ENCODE measurements at regions not wholly inside any gene's neighbourhood (a gene's known extent, or its start where the extent isn't known, plus 50 kb on each side); places are given as distances from the start of the nearest gene placed in this dataset.
"Not testable (repeated sequence)": the region's sequence is repeated elsewhere in the genome, so short reads cannot be mapped to it uniquely, and the experiment has no call there.

DNA sequence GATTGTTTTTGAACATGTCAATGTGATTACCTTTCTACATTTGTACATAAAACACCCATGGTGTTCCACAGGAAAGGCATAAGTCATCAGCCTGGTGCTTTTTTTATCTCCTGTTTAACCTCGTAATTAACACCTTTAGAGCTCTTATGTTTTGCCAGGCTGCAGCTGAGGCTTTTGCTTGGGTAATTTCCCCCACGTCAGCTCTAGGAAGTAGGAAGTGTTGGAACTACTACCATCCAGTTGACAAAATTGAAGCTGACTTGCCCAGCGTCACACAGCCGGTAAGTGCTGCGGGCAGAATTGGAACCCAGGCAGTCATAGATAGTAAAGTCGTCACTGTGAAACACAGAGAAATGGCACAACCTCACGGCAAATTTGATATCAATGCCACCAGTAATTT, 86.6 kb upstream of the BMP2 start:
- no peak for DNase-seq

DNA sequence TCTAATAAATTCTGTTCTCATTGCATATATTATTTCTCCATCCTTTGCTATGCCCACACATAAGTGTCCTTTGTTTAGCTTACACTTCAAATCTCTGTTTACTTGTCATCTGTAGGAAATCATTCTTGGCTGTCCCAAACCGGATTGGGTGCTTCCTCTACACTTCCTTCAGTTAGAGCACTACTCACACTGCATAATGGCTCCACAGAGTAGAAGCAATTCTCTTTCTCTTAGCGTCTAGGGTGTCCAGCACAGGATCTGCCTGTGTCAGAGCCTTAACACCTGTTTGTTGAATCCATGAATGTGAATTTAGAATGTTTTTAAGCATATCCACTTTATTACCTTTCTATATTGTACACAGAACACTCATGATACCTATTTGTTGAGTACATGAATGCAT, 87.0 kb upstream of the BMP2 start:
- Histone ChIP-seq H3K27ac (no peak overlapping the region), H3K4me3 (no peak overlapping the region), H3K9me3 (replicated peaks) (no peaks in the 10 kb centered on the region), H3K4me1 (no peaks in the 10 kb centered on the region), H3K27me3 (no peaks in the 10 kb centered on the region), H3K36me3 (no peaks in the 10 kb centered on the region)
- no peak for DNase-seq

More for the DNA sequence above, 86.6 kb upstream of the BMP2 start:
- H3K4me1 ChIP-seq: no peaks in the 10 kb centered on the region
- no peaks in the 10 kb centered on the region for H3K27me3 ChIP-seq
- no peak overlapping the region for H3K4me3 ChIP-seq
- H3K9me3 ChIP-seq (replicated peaks): no peaks in the 10 kb centered on the region
- H3K36me3 ChIP-seq: no peaks in the 10 kb centered on the region
- H3K27ac ChIP-seq: no peak overlapping the region

DNA sequence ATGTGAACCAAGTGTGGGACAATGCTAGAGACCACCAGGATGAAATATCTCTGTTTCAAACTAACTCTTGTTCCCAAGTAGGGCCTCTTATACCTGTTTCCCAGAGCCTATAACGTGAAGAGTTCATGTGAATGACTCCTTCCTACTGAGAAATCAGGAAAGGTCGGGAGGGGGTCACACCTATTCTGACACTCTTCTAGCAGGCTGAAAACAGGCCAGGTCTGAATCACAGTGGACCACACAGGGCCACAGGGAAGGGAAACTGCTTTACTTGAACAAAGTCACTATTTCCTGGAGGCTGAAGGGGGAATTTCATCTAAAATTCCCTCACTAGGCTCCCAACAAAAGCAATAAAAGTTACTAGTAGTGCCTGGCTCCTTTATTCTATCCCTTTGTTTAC, 88.4 kb upstream of the BMP2 start:
- H3K4me3 ChIP-seq: no peak overlapping the region
- H3K27me3 ChIP-seq: no peaks in the 10 kb centered on the region
- no peak overlapping the region for H3K27ac ChIP-seq
- H3K36me3 ChIP-seq: no peaks in the 10 kb centered on the region
- H3K9me3 ChIP-seq (replicated peaks): no peaks in the 10 kb centered on the region
- H3K4me1 ChIP-seq: no peaks in the 10 kb centered on the region
- no peak for DNase-seq

DNA sequence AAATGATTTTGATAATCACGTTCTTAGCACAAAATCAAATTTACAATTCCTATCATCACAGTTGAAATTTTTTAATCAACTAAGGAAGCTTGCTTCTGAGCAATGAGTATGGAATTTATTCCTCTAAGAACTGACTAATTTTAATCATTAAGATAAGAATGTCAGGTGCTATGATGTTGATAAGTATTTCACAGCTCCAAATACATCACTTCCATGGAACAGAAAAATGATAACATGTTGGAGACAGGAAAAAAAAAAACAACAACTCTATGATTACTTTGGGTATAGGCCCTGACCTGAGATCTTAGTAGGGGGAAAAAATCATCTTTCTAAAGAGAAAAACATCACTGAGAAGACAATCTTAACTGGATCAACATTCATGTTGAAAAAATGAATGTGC, 89.4 kb upstream of the BMP2 start:
- no peaks in the 10 kb centered on the region for H3K9me3 ChIP-seq (replicated peaks)
- no peak overlapping the region for H3K27ac ChIP-seq
- H3K4me3 ChIP-seq: no peak overlapping the region
- H3K36me3 ChIP-seq: no peaks in the 10 kb centered on the region
- H3K27me3 ChIP-seq: no peaks in the 10 kb centered on the region
- H3K4me1 ChIP-seq: no peaks in the 10 kb centered on the region
- DNase-seq: no peak

DNA sequence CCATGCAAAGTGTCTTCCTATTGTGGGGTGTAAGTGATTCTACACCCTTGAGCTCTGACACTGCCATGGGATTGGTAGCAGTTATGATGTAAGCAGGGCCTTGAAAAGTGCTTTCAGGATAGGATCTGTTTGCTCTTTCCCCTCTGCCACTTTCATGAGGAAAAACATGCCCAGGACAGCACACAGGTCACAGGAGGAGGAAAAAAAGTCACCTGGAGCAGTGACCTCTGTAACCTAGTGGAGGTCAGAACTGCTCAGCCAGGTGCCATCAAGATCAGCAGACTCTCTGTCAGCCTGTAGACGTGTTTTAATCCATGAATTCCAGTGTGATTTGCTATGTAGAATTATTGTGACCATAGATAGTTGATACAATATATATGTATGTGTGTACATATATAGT, 92.7 kb upstream of the BMP2 start:
- no peaks in the 10 kb centered on the region for H3K4me1 ChIP-seq
- no peak overlapping the region for H3K4me3 ChIP-seq
- no peaks in the 10 kb centered on the region for H3K27me3 ChIP-seq
- H3K27ac ChIP-seq: no peak overlapping the region
- H3K9me3 ChIP-seq (replicated peaks): no peaks in the 10 kb centered on the region
- no peaks in the 10 kb centered on the region for H3K36me3 ChIP-seq
- DNase-seq: no peak

DNA sequence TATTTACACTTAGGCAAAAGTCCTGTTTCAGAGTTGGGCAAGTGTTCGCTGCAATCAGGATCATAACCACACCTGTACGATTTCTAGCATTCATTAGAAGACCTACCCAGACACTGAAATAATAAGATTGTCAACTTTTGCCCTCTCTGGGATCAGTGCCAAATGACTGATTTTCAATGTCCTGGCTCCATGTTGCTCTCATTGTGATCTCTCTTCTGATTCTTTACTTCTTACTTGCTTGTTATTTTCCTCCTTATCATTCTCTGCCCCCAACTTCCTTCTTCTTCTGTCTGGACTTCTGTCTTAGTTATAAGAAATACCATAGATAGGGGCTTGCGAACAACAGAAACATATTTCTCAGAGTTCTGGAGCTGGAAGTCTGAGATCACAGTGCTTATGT, 94.4 kb upstream of the BMP2 start:
- Histone ChIP-seq H3K4me3 (no peak overlapping the region), H3K4me1 (no peaks in the 10 kb centered on the region), H3K9me3 (replicated peaks) (no peaks in the 10 kb centered on the region), H3K27me3 (no peaks in the 10 kb centered on the region), H3K27ac (no peak overlapping the region), H3K36me3 (no peaks in the 10 kb centered on the region)
- no peak for DNase-seq

DNA sequence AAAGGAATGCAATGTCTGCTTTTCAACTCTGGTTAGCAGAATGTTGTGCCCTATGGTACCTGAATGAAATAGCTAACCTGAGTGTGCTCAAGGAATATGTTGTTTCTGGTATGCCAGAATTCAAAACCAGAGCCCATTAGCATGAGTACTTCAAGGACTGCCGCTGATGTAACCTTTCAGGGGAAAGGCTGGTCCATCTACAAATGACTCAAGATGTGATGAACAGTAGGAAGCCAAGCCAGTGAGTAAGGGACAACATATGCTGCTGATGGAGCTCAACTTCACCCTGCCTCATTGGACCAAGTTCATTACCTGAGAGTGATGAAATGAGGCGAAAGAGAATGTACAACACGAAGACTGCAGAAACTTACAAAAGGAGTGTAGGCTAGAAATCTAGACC, 95.7 kb upstream of the BMP2 start:
- no peak overlapping the region for H3K27ac ChIP-seq
- no peak overlapping the region for H3K4me3 ChIP-seq
- H3K36me3 ChIP-seq: no peaks in the 10 kb centered on the region
- no peak for DNase-seq
- no peaks in the 10 kb centered on the region for H3K9me3 ChIP-seq (replicated peaks)
- H3K27me3 ChIP-seq: no peaks in the 10 kb centered on the region
- H3K4me1 ChIP-seq: no peaks in the 10 kb centered on the region

DNA sequence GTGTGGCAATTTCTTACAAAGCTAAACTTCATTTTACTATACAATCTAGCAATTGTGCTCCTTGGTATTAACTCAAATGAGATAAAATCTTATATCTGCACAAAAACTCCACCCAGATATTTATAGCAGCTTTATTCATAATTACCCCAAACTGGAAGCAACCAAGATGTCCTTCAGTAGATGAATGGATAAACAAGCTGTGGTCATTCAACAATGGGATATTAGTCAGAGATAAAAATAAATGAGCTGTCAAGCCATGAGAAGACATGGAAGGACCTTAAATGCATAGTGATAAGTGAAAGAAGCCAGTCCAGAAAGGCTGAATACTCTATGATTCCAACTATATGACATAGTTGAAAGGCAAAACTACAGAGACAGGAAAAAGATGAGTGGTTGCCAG, 98.9 kb upstream of the BMP2 start:
- Histone ChIP-seq H3K4me1 (peaks cover 9% of the 10 kb centered on the region), H3K27ac (no peak overlapping the region), H3K27me3 (no peaks in the 10 kb centered on the region), H3K36me3 (no peaks in the 10 kb centered on the region), H3K4me3 (no peak overlapping the region), H3K9me3 (replicated peaks) (no peaks in the 10 kb centered on the region)
- no peak for DNase-seq

DNA sequence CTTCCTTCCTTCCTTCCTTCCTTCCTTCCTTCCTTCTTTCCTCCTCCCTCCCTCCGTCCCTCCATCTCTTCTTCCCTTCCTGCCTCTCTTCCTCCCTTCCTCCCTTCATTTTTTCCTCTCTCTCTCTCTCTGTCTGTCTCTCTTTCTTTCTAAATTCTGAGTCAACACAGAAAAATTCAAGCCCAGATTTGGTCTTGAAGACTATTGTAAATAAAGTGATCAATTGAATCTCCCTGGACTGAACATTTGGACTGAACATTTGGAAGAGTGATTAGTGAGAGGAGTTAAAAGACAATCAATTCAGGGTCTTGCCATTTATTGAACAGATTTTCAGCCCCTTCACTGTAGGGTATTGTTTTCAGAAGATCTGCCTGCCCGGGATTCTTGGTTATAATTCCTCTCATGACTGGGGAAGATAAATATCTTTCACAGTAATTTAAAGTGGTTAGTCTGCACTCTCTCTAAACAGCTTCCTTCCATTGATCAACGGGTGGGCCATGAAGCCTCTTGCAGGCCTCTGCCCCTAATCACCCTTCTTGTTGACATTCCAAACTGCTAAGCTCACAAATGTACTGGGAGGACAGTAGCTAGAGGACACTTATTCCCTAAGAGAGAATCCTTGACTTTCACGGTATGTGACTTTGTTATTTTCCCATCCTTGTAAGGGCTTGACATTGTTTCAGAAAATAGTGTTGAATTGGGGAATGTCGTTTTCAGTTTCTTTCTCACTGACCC, 101.7 kb upstream of the BMP2 start:
- Histone ChIP-seq H3K9me3 (replicated peaks) (no peaks in the 10 kb centered on the region), H3K4me3 (no peak overlapping the region), H3K27ac (peak overlapping the region; percentile 19; the same call in 1 of the 2 replicates), H3K4me1 (peaks cover 17% of the 10 kb centered on the region), H3K36me3 (no peaks in the 10 kb centered on the region), H3K27me3 (no peaks in the 10 kb centered on the region)
- DNase-seq: peak in 1 of 2 experiments; percentile 11

DNA sequence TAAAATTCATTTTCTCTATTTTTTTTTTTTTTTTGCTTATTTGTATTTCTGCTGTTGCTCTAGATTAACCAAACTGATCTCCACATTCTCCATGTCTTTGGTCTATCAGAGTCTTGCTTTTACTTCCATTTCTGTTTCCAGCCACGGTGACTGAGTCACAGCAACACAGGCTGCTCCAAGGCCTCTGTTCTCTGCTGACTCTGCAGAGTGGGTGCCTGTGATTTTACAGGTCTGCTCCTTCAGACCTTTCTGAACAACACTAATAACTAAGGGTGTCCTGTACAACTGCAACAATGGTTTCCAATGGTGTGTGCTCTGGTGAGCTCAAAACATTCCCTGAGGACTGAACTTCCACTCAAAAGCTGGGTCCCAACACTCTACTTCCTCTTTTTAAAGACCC, 102.3 kb upstream of the BMP2 start:
- Histone ChIP-seq H3K36me3 (no peaks in the 10 kb centered on the region), H3K4me1 (peaks cover 17% of the 10 kb centered on the region), H3K4me3 (no peak overlapping the region), H3K27ac (no peak overlapping the region; the same call in 1 of the 2 replicates), H3K9me3 (replicated peaks) (no peaks in the 10 kb centered on the region), H3K27me3 (no peaks in the 10 kb centered on the region)
- DNase-seq: no peak

DNA sequence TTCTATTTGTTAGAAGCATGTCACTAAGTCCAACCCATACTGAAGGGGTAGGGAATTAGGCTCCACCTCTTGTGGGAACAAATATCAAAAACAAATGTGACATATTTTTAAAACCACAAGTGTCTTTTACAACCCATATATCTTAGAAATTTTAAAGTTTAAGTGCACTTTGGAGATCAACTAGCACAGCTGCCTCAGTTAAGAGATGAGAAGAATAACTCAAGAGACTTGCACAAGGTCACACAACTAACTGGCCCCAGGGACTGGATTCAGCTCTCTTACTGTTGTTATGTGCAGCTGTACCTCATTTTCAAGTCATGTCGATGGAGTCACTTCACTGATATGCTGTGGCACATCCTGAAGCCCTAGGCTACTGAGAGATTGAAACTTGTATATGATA, 102.9 kb upstream of the BMP2 start:
- Histone ChIP-seq H3K36me3 (no peaks in the 10 kb centered on the region), H3K4me1 (peaks cover 17% of the 10 kb centered on the region), H3K4me3 (no peak overlapping the region), H3K9me3 (replicated peaks) (no peaks in the 10 kb centered on the region), H3K27me3 (no peaks in the 10 kb centered on the region), H3K27ac (no peak overlapping the region)
- no peak for DNase-seq

DNA sequence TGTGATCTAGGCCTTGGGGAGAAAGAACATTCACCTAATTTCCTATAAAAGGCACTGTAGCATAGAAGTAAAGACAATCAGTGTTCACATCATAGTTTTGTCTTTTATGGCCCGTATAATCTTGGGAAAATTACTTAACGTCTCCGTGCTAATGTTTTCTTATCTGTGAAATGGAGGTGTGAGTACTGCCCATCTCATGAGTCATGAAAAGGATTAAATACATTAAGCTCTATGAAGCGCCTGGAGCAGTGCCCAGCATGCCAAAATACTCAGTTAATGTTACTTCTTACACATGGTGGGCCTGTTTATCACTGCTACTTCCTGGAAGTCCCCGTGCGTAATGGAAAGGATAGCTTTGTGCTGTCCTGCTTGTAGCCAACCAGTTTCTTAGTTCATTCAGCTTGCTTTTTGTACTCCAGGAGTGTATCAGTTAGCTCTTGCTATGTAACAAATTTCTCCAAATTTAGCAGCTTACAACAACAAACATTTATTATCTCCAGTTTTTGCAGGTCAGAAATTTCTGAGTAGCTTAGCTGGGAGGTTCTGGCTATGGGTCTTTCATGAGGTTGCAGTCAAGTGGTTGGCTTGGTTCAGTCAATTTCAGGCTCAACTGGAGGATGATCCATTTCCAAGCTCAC, 103.6 kb upstream of the BMP2 start:
- peak in 1 of 2 experiments; percentile 9 for DNase-seq
- Histone ChIP-seq H3K36me3 (no peaks in the 10 kb centered on the region), H3K27ac (no peak overlapping the region), H3K4me3 (no peak overlapping the region), H3K4me1 (peaks cover 17% of the 10 kb centered on the region), H3K27me3 (no peaks in the 10 kb centered on the region), H3K9me3 (replicated peaks) (no peaks in the 10 kb centered on the region)

DNA sequence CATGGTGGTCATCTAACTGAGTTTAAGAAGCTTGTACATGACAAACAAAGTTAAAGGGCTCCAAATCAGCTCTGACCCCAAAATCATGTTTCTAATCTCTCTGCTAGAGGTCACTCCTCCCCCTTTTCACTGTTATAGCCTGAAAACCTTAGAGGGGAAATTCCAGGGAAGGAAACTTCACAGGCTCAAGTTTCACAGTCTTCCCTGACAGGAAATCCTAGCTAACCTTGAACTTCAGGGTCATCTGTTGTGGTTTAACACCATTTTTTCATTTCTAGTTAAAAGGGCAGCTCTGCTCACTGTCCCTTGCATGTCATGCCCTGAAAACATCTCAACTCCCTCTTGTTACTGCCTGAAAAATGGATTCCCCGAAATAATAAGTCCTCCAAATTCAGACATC, 104.4 kb upstream of the BMP2 start:
- Histone ChIP-seq H3K4me3 (no peak overlapping the region), H3K27me3 (no peaks in the 10 kb centered on the region), H3K27ac (no peak overlapping the region), H3K9me3 (replicated peaks) (no peaks in the 10 kb centered on the region), H3K4me1 (peaks cover 17% of the 10 kb centered on the region), H3K36me3 (no peaks in the 10 kb centered on the region)
- peak; percentile 3 to 55 for DNase-seq

DNA sequence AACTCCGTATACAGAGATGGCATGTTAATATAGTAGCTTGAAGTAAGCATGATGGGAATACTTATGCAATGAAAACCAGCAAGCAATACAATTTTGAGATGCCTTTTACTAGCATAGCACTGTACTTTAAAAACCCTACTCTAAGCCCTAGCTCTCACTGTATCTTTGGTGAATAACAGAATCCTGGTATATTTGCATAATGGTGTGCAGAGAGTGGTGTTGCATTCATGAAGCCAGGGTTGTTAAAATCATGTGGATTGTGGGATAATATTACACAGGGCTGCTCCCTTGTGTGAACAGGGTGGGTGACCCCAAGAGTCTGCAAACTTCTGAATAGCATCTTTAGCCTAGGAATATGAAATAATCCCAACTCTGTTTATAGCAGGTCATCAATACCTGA, 105.2 kb upstream of the BMP2 start:
- no peak for DNase-seq
- Histone ChIP-seq H3K27me3 (no peaks in the 10 kb centered on the region), H3K4me1 (peaks cover 17% of the 10 kb centered on the region), H3K4me3 (no peak overlapping the region), H3K36me3 (no peaks in the 10 kb centered on the region), H3K9me3 (replicated peaks) (no peaks in the 10 kb centered on the region), H3K27ac (no peak overlapping the region)

DNA sequence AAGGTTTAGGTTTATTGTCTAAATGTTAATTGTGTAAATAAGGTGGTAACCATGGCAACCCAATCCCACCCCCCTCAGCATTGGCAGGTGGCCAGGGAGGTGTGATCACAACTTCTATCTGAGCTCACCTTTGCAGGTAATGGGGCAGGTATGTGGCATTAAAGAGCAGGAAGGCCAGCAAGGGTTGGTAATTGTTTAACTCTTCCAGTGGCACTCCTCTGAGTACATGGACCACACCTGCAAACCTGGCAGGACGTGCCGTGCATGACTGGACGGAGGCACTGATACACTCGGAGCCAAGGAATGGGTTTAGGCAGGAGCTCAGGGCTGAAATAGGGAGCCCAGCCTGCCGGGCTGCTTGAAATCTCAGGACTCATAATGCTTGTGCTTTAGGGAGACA, 107.0 kb upstream of the BMP2 start:
- DNase-seq: no peak

DNA sequence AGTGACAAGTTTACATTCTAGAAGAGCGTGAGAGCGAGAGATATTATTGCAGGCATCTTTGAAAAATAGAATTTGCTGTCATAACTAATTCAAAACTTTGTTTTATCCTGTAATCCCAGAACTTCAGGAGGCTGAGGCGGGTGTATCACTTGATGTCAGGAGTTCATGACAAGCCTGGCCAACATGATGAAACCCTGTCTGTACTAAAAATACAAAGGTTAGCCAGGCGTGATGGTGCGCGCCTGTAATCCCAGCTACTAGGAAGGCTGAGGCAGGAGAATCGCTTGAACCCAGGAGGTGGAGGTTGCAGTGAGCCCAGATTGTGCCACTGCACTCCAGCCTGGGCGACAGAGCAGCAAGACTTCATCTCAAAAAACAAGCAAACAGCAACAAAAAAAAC, 108.6 kb upstream of the BMP2 start:
- H3K4me3 ChIP-seq; DNase-seq; H3K9me3 ChIP-seq (replicated peaks); H3K36me3 ChIP-seq; H3K27ac ChIP-seq; H3K27me3 ChIP-seq: not testable (repeated sequence)
- H3K4me1 ChIP-seq: peaks cover 12% of the 10 kb centered on the region

More for the DNA sequence above, 107.0 kb upstream of the BMP2 start:
- Histone ChIP-seq H3K27ac (no peak overlapping the region), H3K27me3 (no peaks in the 10 kb centered on the region), H3K4me1 (peaks cover 13% of the 10 kb centered on the region), H3K36me3 (no peaks in the 10 kb centered on the region), H3K9me3 (replicated peaks) (no peaks in the 10 kb centered on the region), H3K4me3 (no peak overlapping the region)
